T-helper 1 cell treated with Interleukin-12 subunit alpha and Interleukin-12 subunit beta and Interleukin-4 antibody, amounts not matched to agents 30 μg/mL and 1 μg/mL, for 36 hours (primary cell): ENCODE measurements at regions not wholly inside any gene's neighbourhood (a gene's known extent, or its start where the extent isn't known, plus 50 kb on each side); places are given as distances from the start of the nearest gene placed in this dataset.

Experiments used
- H3K27ac Mint-ChIP-seq: one replicate; pipeline ENCODE4 v1.8.0; 2021; ENCODE audit warnings: mild to moderate bottlenecking, mixed read lengths
- H3K27me3 Mint-ChIP-seq: one replicate; pipeline ENCODE4 v1.8.0; 2021; ENCODE audit warnings: low read depth, mixed read lengths
- H3K36me3 Mint-ChIP-seq: one replicate; pipeline ENCODE4 v1.8.0; 2021; ENCODE audit warnings: low read depth, mixed read lengths
- H3K4me1 Mint-ChIP-seq: one replicate; pipeline ENCODE4 v1.8.0; 2021; ENCODE audit warnings: low read depth, mixed read lengths
- H3K4me3 Mint-ChIP-seq: one replicate; pipeline ENCODE4 v1.8.0; 2021; ENCODE audit warnings: mild to moderate bottlenecking, moderate library complexity, mixed read lengths
- H3K9me3 Mint-ChIP-seq: one replicate; pipeline ENCODE4 v1.8.0; 2021; ENCODE audit warnings: mixed read lengths

DNA sequence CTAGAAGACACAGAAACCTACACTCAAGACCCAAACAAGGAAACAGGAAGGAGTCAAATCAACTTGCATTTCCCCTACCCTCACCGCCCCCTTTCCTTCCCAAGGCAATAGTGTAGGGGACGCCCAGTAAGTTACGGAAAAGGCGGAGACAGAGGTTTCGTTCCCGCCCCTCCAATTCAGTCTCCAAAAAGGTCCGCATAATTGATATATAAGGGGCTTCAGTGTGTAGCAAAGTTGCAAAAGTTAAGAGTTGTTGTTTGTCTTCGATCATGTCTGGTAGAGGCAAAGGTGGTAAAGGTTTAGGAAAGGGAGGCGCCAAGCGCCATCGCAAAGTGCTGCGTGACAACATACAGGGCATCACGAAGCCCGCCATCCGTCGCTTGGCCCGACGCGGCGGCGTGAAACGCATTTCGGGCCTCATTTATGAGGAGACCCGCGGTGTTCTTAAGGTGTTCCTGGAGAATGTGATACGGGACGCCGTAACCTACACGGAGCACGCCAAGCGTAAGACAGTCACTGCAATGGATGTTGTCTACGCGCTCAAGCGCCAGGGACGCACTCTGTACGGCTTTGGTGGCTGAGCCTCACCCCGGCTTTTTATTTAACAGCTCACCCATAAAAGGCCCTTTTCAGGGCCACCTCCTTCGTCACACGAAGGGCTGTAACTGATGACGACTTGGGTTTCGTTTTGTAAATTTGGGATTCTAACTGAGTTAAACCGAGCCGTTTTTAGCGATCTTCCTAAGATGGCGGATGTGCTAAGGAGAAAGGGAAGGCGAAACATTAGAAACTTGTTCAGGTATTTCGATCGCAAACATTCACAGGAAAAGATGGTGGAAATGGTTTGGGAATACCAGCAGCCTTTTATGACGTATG is 124.6 kb upstream of the BTN3A2 start:
- Mint-ChIP-seq H3K9me3 (no peaks in the 10 kb centered on the region), H3K4me3 (peak overlapping the region; percentile 79), H3K36me3 (peaks cover 5% of the 10 kb centered on the region), H3K4me1 (peaks cover 43% of the 10 kb centered on the region), H3K27me3 (no peaks in the 10 kb centered on the region), H3K27ac (peak overlapping the region; percentile 95)

DNA sequence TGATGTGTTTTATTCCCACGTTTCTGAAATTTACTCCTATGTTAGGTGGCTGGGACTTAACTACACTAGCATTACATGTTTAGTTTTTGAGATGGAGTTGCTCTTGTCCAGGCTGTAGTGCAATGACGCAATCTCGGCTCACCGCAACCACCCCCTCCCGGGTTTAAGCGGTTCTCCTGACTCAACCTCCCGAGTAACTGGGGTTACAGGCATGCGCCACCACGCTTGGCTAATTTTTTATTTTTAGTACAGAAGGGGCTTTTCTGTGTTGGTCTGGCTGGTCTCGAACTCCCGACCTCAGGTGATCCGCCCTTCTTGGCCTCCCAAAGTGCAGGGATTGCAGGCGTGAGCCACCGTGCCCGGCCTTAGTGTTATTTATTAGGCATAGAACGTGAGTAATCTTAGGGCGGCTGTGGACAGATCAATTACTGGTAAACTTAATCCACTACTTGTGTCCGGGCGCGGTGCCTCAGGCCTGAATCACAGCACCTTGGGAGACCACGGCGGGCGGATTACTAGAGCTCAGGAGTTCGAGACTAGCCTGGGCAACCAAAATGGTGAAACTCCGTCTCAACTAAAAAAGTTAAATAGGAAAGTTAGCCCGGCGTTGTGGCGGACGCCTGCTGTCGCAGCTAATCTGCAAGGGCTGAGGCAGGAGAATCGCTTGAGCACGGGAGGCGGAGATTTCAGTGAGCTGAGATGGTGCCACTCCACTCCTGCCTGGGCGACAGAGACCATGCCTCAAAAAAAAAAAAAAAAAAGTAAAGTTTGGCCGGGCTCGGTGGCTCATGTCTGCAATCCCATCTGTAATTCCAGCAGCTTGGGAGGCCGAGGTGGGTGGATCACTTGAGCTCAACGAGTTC is 123.7 kb upstream of the BTN3A2 start:
- Mint-ChIP-seq H3K4me3 (peak overlapping the region; percentile 79), H3K9me3 (no peaks in the 10 kb centered on the region), H3K27me3 (no peaks in the 10 kb centered on the region), H3K27ac (peak overlapping the region; percentile 95), H3K36me3 (peaks cover 5% of the 10 kb centered on the region), H3K4me1 (peaks cover 39% of the 10 kb centered on the region)

DNA sequence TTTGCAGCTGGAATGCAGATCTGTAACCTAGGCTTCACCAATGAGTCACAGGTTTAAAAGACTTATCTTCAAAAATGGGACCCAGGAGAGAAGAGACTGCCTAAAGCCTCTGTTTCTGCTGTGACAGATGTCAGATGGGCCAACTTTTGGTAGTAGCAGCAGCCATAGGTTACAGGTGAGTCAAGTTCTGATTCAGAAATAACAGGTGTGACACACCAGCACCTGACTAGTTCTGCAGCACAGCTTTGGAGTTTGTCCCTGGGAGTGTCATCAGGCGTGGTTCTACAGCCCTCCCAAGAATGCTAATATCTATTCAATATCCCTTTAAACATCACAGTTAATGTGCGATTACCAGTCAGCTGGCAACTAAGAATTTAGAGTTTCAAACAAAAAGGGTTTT is 121.9 kb upstream of the BTN3A2 start:
- H3K27me3 Mint-ChIP-seq = no peaks in the 10 kb centered on the region
- H3K27ac Mint-ChIP-seq = no peak overlapping the region
- no peaks in the 10 kb centered on the region for H3K9me3 Mint-ChIP-seq
- H3K36me3 Mint-ChIP-seq = peaks cover 5% of the 10 kb centered on the region
- H3K4me1 Mint-ChIP-seq = peaks cover 40% of the 10 kb centered on the region
- H3K4me3 Mint-ChIP-seq = no peak overlapping the region

DNA sequence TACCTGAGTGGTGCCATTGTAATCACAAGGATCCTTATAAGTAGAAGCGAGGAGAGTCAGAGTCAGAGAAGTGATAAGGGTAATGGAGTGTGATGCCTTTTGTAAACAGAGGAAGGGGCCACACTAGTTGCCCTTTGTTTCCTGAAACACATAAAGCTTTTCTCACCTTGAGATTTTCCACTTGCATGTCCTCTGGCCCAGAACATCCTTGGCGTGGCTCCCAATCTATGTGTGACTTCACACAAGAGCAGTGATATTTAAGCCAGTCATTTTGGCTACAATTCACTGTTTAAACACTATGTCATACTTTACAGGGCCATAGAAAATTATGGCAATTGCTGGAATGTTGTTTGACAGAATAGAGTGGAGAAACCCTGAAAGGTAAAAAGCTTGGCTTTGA is 121.2 kb upstream of the BTN3A2 start:
- H3K4me1 Mint-ChIP-seq = peaks cover 37% of the 10 kb centered on the region
- peaks cover 5% of the 10 kb centered on the region for H3K36me3 Mint-ChIP-seq
- H3K27me3 Mint-ChIP-seq = no peaks in the 10 kb centered on the region
- no peak overlapping the region for H3K27ac Mint-ChIP-seq
- no peaks in the 10 kb centered on the region for H3K9me3 Mint-ChIP-seq
- no peak overlapping the region for H3K4me3 Mint-ChIP-seq

DNA sequence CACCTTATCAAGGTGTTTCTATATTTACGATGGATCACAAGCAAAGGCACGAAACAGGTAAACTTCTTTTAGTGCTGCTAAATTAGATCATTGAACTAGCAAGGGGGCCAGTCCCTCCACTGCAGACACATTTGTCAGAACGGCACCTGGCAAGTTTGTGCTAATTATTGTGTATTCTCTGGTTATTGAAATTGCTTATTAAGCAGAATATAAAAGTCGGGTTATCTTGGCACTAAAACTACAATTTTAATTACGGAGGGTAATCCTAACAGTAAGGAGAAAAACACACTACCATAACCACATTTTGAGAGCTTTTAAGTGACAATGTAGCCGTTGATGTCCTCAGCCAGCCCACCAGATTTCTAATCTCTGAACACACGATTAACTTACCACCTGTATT is 118.9 kb upstream of the BTN3A2 start:
- peaks cover 35% of the 10 kb centered on the region for H3K4me1 Mint-ChIP-seq
- no peaks in the 10 kb centered on the region for H3K9me3 Mint-ChIP-seq
- no peak overlapping the region for H3K27ac Mint-ChIP-seq
- H3K36me3 Mint-ChIP-seq = peaks cover 3% of the 10 kb centered on the region
- no peak overlapping the region for H3K4me3 Mint-ChIP-seq
- H3K27me3 Mint-ChIP-seq = no peaks in the 10 kb centered on the region

DNA sequence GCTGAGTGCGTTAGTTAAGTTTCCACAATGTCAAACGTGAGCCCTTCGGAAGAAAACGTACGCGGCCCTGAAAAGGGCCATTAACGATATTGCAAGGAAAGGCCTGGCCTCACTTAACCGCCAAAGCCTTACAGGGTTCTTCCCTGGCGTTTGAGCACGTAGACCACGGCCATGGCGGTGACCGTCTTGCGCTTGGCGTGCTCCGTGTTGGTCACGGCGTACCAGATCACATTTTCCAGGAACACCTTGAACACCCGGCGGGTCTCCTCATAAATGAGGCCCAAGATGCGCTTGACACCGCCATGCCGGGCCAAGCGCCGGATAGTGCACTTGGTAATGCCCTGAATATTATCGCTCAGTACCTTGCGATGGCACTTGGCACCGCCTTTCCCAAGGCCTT is 118.4 kb upstream of the BTN3A2 start:
- Mint-ChIP-seq H3K4me1 (peaks cover 35% of the 10 kb centered on the region), H3K27me3 (no peaks in the 10 kb centered on the region), H3K4me3 (no peak overlapping the region), H3K27ac (no peak overlapping the region), H3K9me3 (no peaks in the 10 kb centered on the region), H3K36me3 (peaks cover 4% of the 10 kb centered on the region)

DNA sequence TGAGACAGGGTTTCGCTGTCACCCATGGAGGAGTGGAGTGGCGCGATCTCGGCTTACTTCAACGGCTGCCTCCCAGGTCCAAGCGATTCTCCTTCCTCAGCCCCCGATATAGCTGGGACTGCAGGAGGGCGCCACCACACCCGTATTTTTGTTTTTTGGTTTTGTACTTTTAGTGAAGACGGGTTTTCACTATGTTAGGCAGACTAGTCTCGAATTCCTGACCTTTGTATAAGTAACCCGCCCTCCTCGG is 115.4 kb upstream of the BTN3A2 start:
- peaks cover 32% of the 10 kb centered on the region for H3K4me1 Mint-ChIP-seq
- no peaks in the 10 kb centered on the region for H3K9me3 Mint-ChIP-seq
- peaks cover 8% of the 10 kb centered on the region for H3K36me3 Mint-ChIP-seq
- H3K4me3 Mint-ChIP-seq = peak overlapping the region; percentile 95
- H3K27ac Mint-ChIP-seq = peak overlapping the region; percentile 93
- H3K27me3 Mint-ChIP-seq = no peaks in the 10 kb centered on the region

DNA sequence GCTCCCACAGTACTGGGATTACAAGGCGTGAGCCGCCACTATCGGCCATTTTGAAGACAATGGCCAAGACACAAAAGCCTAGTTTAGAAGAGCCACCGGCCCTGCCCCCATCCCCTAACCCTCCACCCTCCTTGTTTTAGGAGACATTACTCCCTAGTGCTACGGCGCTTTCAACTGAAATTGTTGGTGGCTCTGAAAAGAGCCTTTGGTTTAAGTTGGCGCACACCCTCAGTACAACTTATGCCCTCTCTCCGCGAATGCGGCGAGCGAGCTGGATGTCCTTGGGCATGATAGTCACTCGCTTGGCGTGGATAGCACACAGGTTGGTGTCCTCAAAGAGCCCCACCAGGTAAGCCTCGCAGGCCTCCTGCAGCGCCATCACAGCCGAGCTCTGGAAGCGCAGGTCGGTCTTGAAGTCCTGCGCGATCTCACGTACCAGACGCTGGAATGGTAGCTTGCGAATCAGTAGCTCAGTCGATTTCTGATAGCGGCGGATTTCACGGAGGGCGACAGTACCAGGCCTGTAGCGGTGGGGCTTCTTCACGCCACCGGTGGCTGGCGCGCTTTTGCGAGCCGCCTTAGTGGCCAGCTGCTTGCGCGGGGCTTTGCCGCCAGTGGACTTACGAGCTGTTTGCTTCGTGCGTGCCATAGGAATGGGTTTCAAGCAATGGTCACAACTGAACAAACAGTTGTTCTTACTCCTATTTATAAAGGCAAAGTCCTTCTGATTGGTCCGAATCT is 114.9 kb upstream of the BTN3A2 start:
- peak overlapping the region; percentile 95 for H3K4me3 Mint-ChIP-seq
- peaks cover 30% of the 10 kb centered on the region for H3K4me1 Mint-ChIP-seq

DNA sequence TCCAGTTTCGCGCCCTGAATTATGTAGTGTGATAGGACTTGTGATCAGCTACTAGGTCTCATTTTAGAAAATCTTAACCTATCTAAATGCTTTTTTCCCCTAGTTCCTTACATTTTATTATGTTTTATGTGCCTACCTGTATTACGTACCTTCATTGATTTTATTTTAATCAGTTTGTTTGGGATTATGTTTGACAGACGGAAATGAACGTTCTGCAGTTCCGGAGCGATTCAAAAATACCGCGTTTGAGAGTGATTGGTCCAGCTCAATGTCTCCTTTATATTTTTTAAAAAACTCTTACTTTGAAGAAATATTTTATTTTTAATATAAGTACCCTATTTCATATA is 114.3 kb upstream of the BTN3A2 start:
- peak overlapping the region; percentile 95 for H3K4me3 Mint-ChIP-seq
- H3K27ac Mint-ChIP-seq = peak overlapping the region; percentile 93
- H3K27me3 Mint-ChIP-seq = no peaks in the 10 kb centered on the region
- H3K36me3 Mint-ChIP-seq = peaks cover 10% of the 10 kb centered on the region
- peaks cover 29% of the 10 kb centered on the region for H3K4me1 Mint-ChIP-seq
- H3K9me3 Mint-ChIP-seq = no peaks in the 10 kb centered on the region

More for the DNA sequence above, 114.9 kb upstream of the BTN3A2 start:
- peak overlapping the region; percentile 93 for H3K27ac Mint-ChIP-seq
- H3K9me3 Mint-ChIP-seq = no peaks in the 10 kb centered on the region
- no peaks in the 10 kb centered on the region for H3K27me3 Mint-ChIP-seq
- peaks cover 8% of the 10 kb centered on the region for H3K36me3 Mint-ChIP-seq

DNA sequence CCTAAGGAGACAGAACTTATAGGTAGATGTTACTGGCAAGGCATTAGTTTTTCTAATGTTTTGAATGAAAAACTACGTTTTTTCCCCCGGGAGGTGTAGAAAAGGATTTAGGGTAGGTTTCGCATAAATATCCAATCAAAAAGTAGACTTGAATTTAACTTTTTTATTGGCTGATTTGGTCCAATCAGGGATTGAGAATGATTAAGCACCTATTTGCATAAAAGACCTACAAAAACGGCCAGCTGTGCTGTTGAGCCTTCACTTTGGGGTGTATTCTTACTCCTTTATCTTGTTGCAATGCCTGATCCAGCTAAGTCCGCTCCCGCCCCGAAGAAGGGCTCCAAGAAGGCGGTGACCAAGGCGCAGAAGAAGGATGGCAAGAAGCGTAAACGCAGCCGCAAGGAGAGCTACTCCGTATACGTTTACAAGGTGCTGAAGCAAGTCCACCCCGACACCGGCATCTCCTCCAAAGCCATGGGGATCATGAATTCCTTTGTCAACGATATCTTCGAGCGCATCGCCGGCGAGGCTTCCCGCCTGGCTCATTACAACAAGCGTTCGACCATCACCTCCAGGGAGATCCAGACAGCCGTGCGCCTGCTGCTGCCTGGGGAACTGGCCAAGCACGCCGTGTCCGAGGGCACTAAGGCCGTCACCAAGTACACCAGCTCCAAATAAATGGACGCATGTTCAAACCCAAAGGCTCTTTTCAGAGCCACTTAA is 113.5 kb upstream of the BTN3A2 start:
- Mint-ChIP-seq H3K4me3 (peak overlapping the region; percentile 95), H3K36me3 (peaks cover 10% of the 10 kb centered on the region), H3K27ac (peak overlapping the region; percentile 93), H3K9me3 (no peaks in the 10 kb centered on the region), H3K4me1 (peaks cover 31% of the 10 kb centered on the region), H3K27me3 (no peaks in the 10 kb centered on the region)

DNA sequence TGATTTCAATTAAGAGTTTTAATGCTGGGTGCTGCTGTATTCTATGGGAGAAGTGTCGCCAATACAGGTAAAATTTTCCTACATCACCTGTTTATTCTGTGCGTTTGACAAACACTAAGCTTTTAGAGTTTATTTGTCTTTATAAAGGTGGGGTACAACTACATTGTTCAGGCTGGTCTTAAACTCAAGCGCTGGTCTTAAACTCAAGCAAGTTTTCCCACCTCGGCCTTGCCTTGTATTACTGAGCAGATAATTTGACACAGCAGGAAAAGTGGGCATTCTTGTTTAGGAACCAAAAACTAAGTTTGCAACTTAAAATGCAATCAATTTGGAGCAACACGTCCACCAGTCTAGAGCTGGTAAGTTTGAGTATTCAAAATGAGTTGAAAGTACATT is 112.9 kb upstream of the BTN3A2 start:
- Mint-ChIP-seq H3K36me3 (peaks cover 10% of the 10 kb centered on the region), H3K4me3 (peak overlapping the region; percentile 95), H3K27ac (peak overlapping the region; percentile 93), H3K27me3 (no peaks in the 10 kb centered on the region), H3K9me3 (no peaks in the 10 kb centered on the region), H3K4me1 (peaks cover 36% of the 10 kb centered on the region)

DNA sequence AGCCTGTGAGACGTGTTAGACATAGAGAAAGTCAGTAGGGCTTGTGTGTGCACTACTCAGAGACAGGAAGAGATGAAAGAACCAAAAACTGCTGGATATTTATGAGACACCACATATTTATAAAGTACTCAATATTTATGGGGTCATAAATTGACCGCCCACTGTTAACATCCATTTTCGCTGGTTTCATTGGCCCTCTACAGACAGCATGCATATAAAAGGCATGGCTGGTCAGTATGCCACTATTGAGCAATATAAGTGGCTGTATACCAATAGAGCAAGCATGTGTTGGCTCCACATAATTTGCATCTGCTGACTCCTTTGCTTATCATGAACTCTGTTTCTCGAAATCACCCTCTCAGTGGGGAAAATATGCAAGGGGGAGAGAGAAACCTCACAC is 110.3 kb upstream of the BTN3A2 start:
- Mint-ChIP-seq H3K4me3 (no peak overlapping the region), H3K4me1 (peaks cover 33% of the 10 kb centered on the region), H3K9me3 (no peaks in the 10 kb centered on the region), H3K36me3 (peaks cover 11% of the 10 kb centered on the region), H3K27me3 (no peaks in the 10 kb centered on the region), H3K27ac (no peak overlapping the region)

DNA sequence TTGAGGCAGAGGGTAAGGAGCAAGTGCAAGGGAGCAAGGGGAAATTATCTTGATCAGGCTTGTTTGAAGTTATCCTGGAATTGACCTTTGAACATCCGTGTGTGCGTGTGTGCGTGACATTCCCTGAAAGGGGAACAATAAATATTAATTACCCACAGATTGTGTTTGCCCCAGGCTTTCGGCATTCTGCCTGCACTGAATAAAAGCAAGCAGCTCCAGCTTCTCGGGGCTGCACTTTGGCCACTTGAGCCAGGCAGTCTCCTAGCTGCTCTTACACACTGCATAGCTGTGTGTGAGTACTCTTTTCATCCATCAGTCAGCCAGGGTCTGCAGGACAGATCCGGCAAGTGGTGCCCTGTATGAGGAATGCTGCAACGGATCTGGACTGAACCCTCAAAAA is 107.7 kb upstream of the BTN3A2 start:
- H3K27ac Mint-ChIP-seq = no peak overlapping the region

More for the DNA sequence above, 107.7 kb upstream of the BTN3A2 start:
- Mint-ChIP-seq H3K36me3 (peaks cover 10% of the 10 kb centered on the region), H3K4me1 (peaks cover 21% of the 10 kb centered on the region), H3K27me3 (no peaks in the 10 kb centered on the region), H3K4me3 (no peak overlapping the region), H3K9me3 (no peaks in the 10 kb centered on the region)
